ENCODE measurements at regions not wholly inside any gene's neighbourhood (a gene's known extent, or its start where the extent isn't known, plus 50 kb on each side); places are given as distances from the start of the nearest gene placed in this dataset.

DNA sequence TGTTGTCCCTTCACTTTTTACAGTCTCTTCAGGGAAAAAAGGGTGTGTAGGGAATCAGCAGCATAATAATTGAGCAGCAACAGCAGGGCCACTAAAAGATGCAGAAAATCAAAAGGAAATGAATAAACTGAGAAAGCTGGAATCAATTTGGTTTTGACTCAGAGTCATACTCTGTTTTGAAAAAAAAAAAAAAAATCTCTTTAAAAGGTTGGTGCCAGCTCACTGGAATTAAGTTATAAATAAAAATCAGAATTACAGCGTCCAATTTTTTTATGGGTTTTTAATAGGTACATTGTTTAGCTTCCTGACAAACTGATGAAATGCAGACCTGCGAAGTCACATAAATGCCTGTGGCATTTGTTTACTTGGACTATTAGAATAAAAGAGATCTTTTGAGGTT, 231.9 kb downstream of the COG6 start:
- TF ChIP-seq, protein P1, sequence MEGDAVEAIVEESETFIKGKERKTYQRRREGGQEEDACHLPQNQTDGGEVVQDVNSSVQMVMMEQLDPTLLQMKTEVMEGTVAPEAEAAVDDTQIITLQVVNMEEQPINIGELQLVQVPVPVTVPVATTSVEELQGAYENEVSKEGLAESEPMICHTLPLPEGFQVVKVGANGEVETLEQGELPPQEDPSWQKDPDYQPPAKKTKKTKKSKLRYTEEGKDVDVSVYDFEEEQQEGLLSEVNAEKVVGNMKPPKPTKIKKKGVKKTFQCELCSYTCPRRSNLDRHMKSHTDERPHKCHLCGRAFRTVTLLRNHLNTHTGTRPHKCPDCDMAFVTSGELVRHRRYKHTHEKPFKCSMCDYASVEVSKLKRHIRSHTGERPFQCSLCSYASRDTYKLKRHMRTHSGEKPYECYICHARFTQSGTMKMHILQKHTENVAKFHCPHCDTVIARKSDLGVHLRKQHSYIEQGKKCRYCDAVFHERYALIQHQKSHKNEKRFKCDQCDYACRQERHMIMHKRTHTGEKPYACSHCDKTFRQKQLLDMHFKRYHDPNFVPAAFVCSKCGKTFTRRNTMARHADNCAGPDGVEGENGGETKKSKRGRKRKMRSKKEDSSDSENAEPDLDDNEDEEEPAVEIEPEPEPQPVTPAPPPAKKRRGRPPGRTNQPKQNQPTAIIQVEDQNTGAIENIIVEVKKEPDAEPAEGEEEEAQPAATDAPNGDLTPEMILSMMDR (IDR thresholded peaks at IDR 0.05; ENCODE audit: low read depth, low read length, poor library complexity, severe bottlenecking): no peak
- no peak for TF ChIP-seq EZH2phosphoT487 (IDR thresholded peaks at IDR 0.05; ENCODE audit: borderline replicate concordance, low read length)
